GM12878 (cell line): ENCODE measurements at regions not wholly inside any gene's neighbourhood (a gene's known extent, or its start where the extent isn't known, plus 50 kb on each side); places are given as distances from the start of the nearest gene placed in this dataset.

Experiments used
- ATAC-seq: fragments of 200-7000 bp; cut with Tn5 transposase; 3 replicates; pipeline ENCODE4 v1.9.1; 2020; ENCODE audit warnings: mild to moderate bottlenecking, moderate library complexity
- BruUV-seq: library from RNA; stranded (reverse); fragments of 400-500 nt; replicated peaks from 2 replicates; lab custom pipeline; 2021; lab: Mats Ljungman, UMichigan
- CTCF ChIA-PET: fragments of 300-600 bp; sonication (Branson Sonifier 250); formaldehyde crosslinking; extraction: SDS; loops from one replicate; lab custom pipeline; 2021; ENCODE audit warnings: inconsistent platforms; lab: Yijun Ruan, JAX
- POLR2A ChIA-PET: fragments of 350-600 bp; formaldehyde crosslinking; extraction: SDS; loops from one replicate; lab custom pipeline; 2021; ENCODE audit warnings: inconsistent platforms; lab: Charles Lee
- RAD21 ChIA-PET: fragments of 300-600 bp; sonication (Branson Sonifier 250); formaldehyde crosslinking; loops from one replicate; lab custom pipeline; 2023; ENCODE audit warnings: antibody characterized with exemption; ENCODE audit not compliant: unreplicated experiment; lab: Charles Lee
- SMC1A ChIA-PET: fragments of 300-600 bp; sonication (Branson Sonifier 250); formaldehyde crosslinking; loops from one replicate; lab custom pipeline; 2023; ENCODE audit not compliant: unreplicated experiment, uncharacterized antibody; lab: Charles Lee
- DNase-seq: peaks from one replicate; pipeline ENCODE4 v3.0.0-alpha.2; 2011; ENCODE audit warnings: low read depth, low spot score
- FAIRE-seq: peaks from 3 replicates; lab custom pipeline; 2011; peaks lifted over from hg19 to GRCh38; lab: Jason Lieb, UNC
- H2AFZ ChIP-seq: 2 replicates; pipeline ENCODE4 v1.6.0; 2011; ENCODE audit warnings: low read depth, low read length, control low read depth; ENCODE audit not compliant: control insufficient read depth
- H3K27ac ChIP-seq: 2 replicates; pipeline ENCODE4 v1.5.1; 2011; ENCODE audit warnings: control low read depth; ENCODE audit not compliant: control insufficient read depth, insufficient read depth
- H3K27me3 ChIP-seq, 2 experiments: replicated peaks in 1 of 2; 2 replicates each; pipeline versions ENCODE4 v1.6.0 to v1.6.1; 2011; ENCODE audit warnings: low read length in 1 of 2; ENCODE audit not compliant: control insufficient read depth in 2 of 2, insufficient read depth in 2 of 2
- H3K36me3 ChIP-seq, 2 experiments: 2 replicates each; pipeline ENCODE4 v1.5.1; 2011; ENCODE audit warnings: low read length in 1 of 2; ENCODE audit not compliant: control insufficient read depth in 2 of 2, insufficient read depth in 2 of 2
- H3K4me1 ChIP-seq: 2 replicates; pipeline ENCODE4 v1.6.1; 2011; ENCODE audit warnings: mild to moderate bottlenecking, low read length, moderate library complexity, mixed read lengths; ENCODE audit not compliant: control insufficient read depth, insufficient read depth
- H3K4me2 ChIP-seq: 2 replicates; pipeline ENCODE4 v1.6.0; 2011; ENCODE audit warnings: control low read depth; ENCODE audit not compliant: control insufficient read depth, insufficient read depth
- H3K4me3 ChIP-seq: fragments of 200-600 bp; sonication (generic); 2 replicates; pipeline ENCODE4 v1.5.1; 2016
- H3K79me2 ChIP-seq: 2 replicates; pipeline ENCODE4 v1.6.0; 2011; ENCODE audit warnings: low read length; ENCODE audit not compliant: control insufficient read depth, insufficient read depth
- H3K9ac ChIP-seq: 2 replicates; pipeline ENCODE4 v1.8.0; 2011; ENCODE audit warnings: low read length, control low read depth, mixed read lengths; ENCODE audit not compliant: control insufficient read depth, insufficient read depth
- H3K9me3 ChIP-seq: replicated peaks from 3 replicates; pipeline ENCODE4 v1.5.1; 2011; ENCODE audit warnings: mild to moderate bottlenecking, low read length; ENCODE audit not compliant: control insufficient read depth, insufficient read depth
- H4K20me1 ChIP-seq: 2 replicates; pipeline ENCODE4 v1.6.0; 2011; ENCODE audit not compliant: control insufficient read depth, insufficient read depth
- ATF7 ChIP-seq: fragments of 450-650 bp; IDR thresholded peaks from 2 replicates; pipeline ENCODE4 v1.6.1; 2016; ENCODE audit warnings: low read depth, mild to moderate bottlenecking
- CEBPB ChIP-seq, 2 experiments: fragments of 150-350 bp in 1 of 2; IDR thresholded peaks; 2 replicates each; pipeline ENCODE4 v1.6.1; 2012 to 2014; ENCODE audit warnings: low read depth in 2 of 2, low read length in 2 of 2, borderline replicate concordance in 1 of 2, inconsistent platforms in 1 of 2
- FOS ChIP-seq: IDR thresholded peaks from 3 replicates; pipeline ENCODE4 v1.6.1; 2011; ENCODE audit warnings: borderline replicate concordance; ENCODE audit not compliant: insufficient read length; ENCODE audit errors: extremely low read depth
- IRF3 ChIP-seq: fragments of 450-650 bp; IDR thresholded peaks from 2 replicates; pipeline ENCODE4 v1.6.1; 2014; ENCODE audit warnings: mild to moderate bottlenecking
- IRF4 ChIP-seq: IDR thresholded peaks from 2 replicates; pipeline ENCODE4 v1.6.1; 2011; ENCODE audit warnings: low read depth, low read length
- KLF5 ChIP-seq: fragments of 450-650 bp; IDR thresholded peaks from 2 replicates; pipeline ENCODE4 v1.6.1; 2014; ENCODE audit warnings: mild to moderate bottlenecking; ENCODE audit not compliant: partially characterized antibody
- MXI1 ChIP-seq: fragments of 150-350 bp; IDR thresholded peaks from 2 replicates; pipeline ENCODE4 v1.6.1; 2011; ENCODE audit warnings: low read depth, mild to moderate bottlenecking, inconsistent platforms, low read length, improper control_type of control experiment
- NR2C2 ChIP-seq: IDR thresholded peaks from 2 replicates; pipeline ENCODE4 v1.6.1; 2011; ENCODE audit warnings: borderline replicate concordance, low read depth; ENCODE audit not compliant: control insufficient read depth, insufficient read length
- PAX8 ChIP-seq: fragments of 450-650 bp; IDR thresholded peaks from 2 replicates; pipeline ENCODE4 v1.6.1; 2017; ENCODE audit warnings: mild to moderate bottlenecking, moderate library complexity
- PRDM15 ChIP-seq: fragments of 450-650 bp; formaldehyde crosslinking; IDR thresholded peaks from 2 replicates; pipeline ENCODE4 v1.4.0; 2020; ENCODE audit warnings: mild to moderate bottlenecking, moderate library complexity
- SIX5 ChIP-seq: IDR thresholded peaks from 2 replicates; pipeline ENCODE4 v1.6.1; 2011; ENCODE audit warnings: mild to moderate bottlenecking, low read depth, low read length, moderate library complexity; ENCODE audit not compliant: severe bottlenecking
- SP1 ChIP-seq: IDR thresholded peaks from one replicate; pipeline ENCODE4 v1.6.1; 2011; ENCODE audit warnings: low read depth, low read length
- SREBF1 ChIP-seq: IDR thresholded peaks from 2 replicates; pipeline ENCODE4 v1.6.1; 2012; ENCODE audit warnings: mild to moderate bottlenecking, low read length
- STAT1 ChIP-seq: fragments of 450-650 bp; conservative IDR thresholded peaks from 2 replicates; pipeline ENCODE4 v1.6.1; 2014; ENCODE audit warnings: antibody characterized with exemption, mild to moderate bottlenecking
- SUZ12 ChIP-seq: fragments of 200-600 bp; sonication (generic); IDR thresholded peaks from one replicate; pipeline ENCODE4 v1.6.1; 2018; ENCODE audit warnings: antibody characterized with exemption, mild to moderate bottlenecking; ENCODE audit not compliant: unreplicated experiment
- TARDBP ChIP-seq: IDR thresholded peaks from 2 replicates; pipeline ENCODE4 v1.6.1; 2016; ENCODE audit warnings: borderline replicate concordance
- WGBS: methylation state at CpG from one replicate; pipeline ENCODE4 v1.1.6; 2016; ENCODE audit warnings: low lambda C conversion rate; ENCODE audit not compliant: insufficient replicate concordance, insufficient coverage; ENCODE audit errors: missing lambda C conversion rate; 5-methylcytosine and 5-hydroxymethylcytosine counted together
- in situ Hi-C: fragments of 300-500 bp; cut with MboI; formaldehyde crosslinking; loops from 9 replicates; pipeline ENCODE4 v1.14.3; 2018; ENCODE audit warnings: mixed read lengths
- intact Hi-C: fragments of 100-400 bp; cut with micrococcal nuclease; formaldehyde crosslinking; loops from one replicate; pipeline ENCODE4 v1.14.2; 2022; ENCODE audit not compliant: unreplicated experiment
- TF ChIP-seq, protein P1 (sequence below): fragments of 450-650 bp; IDR thresholded peaks from 2 replicates; pipeline ENCODE4 v1.6.1; 2017; ENCODE audit warnings: low read depth, mild to moderate bottlenecking, moderate library complexity
- TF ChIP-seq, protein P2 (sequence below): fragments of 150-350 bp; IDR thresholded peaks from 2 replicates; pipeline ENCODE4 v1.6.1; 2014; ENCODE audit warnings: mild to moderate bottlenecking, low read depth, low read length

GRCh38 chr10:78415111-78415510 is 381.4 kb downstream of the RPS24 start:
- H3K9me3 ChIP-seq: no peaks in the 10 kb centered on the region
- SMC1A ChIA-PET: no interaction called here
- DNase-seq (no peak), FAIRE-seq (no peak)
- H2AFZ ChIP-seq: no peak overlapping the region
- CTCF ChIA-PET: no interaction called here
- no TSS peak for BruUV-seq
- intact Hi-C loops: no loop called here
- H4K20me1 ChIP-seq: no peaks in the 10 kb centered on the region
- in situ Hi-C loops: no loop called here
- no peak for TF ChIP-seq NR2C2
- TF ChIP-seq CEBPB (IDR thresholded peaks at IDR 0.05; ENCODE audit: borderline replicate concordance in 1 of 2, low read depth in 2 of 2, low read length in 2 of 2): no peak
- TF ChIP-seq, protein P1, sequence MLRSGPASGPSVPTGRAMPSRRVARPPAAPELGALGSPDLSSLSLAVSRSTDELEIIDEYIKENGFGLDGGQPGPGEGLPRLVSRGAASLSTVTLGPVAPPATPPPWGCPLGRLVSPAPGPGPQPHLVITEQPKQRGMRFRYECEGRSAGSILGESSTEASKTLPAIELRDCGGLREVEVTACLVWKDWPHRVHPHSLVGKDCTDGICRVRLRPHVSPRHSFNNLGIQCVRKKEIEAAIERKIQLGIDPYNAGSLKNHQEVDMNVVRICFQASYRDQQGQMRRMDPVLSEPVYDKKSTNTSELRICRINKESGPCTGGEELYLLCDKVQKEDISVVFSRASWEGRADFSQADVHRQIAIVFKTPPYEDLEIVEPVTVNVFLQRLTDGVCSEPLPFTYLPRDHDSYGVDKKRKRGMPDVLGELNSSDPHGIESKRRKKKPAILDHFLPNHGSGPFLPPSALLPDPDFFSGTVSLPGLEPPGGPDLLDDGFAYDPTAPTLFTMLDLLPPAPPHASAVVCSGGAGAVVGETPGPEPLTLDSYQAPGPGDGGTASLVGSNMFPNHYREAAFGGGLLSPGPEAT: no peak
- TF ChIP-seq IRF4: no peak
- no peak for TF ChIP-seq KLF5
- TF ChIP-seq PRDM15 (CRISPR knock-in tag): no peak
- TF ChIP-seq PAX8: no peak
- no peak for TF ChIP-seq IRF3
- no peak for TF ChIP-seq SP1
- no peak for TF ChIP-seq TARDBP
- TF ChIP-seq FOS: no peak
- no peak for TF ChIP-seq SIX5
- TF ChIP-seq STAT1: no peak
- TF ChIP-seq MXI1: no peak
- no peak for TF ChIP-seq SREBF1
- TF ChIP-seq SUZ12: no peak
- TF ChIP-seq, protein P2, sequence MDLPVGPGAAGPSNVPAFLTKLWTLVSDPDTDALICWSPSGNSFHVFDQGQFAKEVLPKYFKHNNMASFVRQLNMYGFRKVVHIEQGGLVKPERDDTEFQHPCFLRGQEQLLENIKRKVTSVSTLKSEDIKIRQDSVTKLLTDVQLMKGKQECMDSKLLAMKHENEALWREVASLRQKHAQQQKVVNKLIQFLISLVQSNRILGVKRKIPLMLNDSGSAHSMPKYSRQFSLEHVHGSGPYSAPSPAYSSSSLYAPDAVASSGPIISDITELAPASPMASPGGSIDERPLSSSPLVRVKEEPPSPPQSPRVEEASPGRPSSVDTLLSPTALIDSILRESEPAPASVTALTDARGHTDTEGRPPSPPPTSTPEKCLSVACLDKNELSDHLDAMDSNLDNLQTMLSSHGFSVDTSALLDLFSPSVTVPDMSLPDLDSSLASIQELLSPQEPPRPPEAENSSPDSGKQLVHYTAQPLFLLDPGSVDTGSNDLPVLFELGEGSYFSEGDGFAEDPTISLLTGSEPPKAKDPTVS: no peak
- TF ChIP-seq ATF7: no peak
- TF ChIP-seq, all 136 proteins: peak for 0
- no peak overlapping the region for H3K27ac ChIP-seq
- 0% methylated on average over 1 of the region's 1 CpG for WGBS
- ChIA-PET RAD21 (no interaction called here), POLR2A (no interaction called here)
- no peak overlapping the region for H3K9ac ChIP-seq
- H3K36me3 ChIP-seq: no peaks in the 10 kb centered on the region
- H3K27me3 ChIP-seq: no peaks in the 10 kb centered on the region
- no peak overlapping the region for H3K4me2 ChIP-seq
- no peak overlapping the region for H3K4me3 ChIP-seq
- no peaks in the 10 kb centered on the region for H3K79me2 ChIP-seq
- no peaks in the 10 kb centered on the region for H3K4me1 ChIP-seq
- no peak for ATAC-seq
